ENCODE measurements at regions not wholly inside any gene's neighbourhood (a gene's known extent, or its start where the extent isn't known, plus 50 kb on each side); places are given as distances from the start of the nearest gene placed in this dataset.

GRCh38 chr2:181334158-181334826 is 122.9 kb upstream of the ITGA4 start:
- no peak for DNase-seq (ENCODE audit: low read depth in 3 of 3, low spot score in 1 of 3)

GRCh38 chr2:181340891-181341290 is 116.3 kb upstream of the ITGA4 start:
- DNase-seq (ENCODE audit: low read depth in 3 of 3, low spot score in 1 of 3) = no peak

GRCh38 chr2:181341855-181342600 is 115.2 kb upstream of the ITGA4 start:
- no peak for DNase-seq (ENCODE audit: low read depth in 3 of 3, low spot score in 1 of 3)

GRCh38 chr2:181348107-181348837 is 108.9 kb upstream of the ITGA4 start:
- no peak for DNase-seq (ENCODE audit: low read depth in 3 of 3, low spot score in 1 of 3)

- DNase-seq (ENCODE audit: low read depth in 3 of 3, low spot score in 1 of 3) = no peak
Observed at GRCh38 chr2:181352158-181352557, 105.0 kb upstream of the ITGA4 start.

- no peak for DNase-seq (ENCODE audit: low read depth in 3 of 3, low spot score in 1 of 3)
Observed at GRCh38 chr2:181354626-181355025, 102.6 kb upstream of the ITGA4 start.

GRCh38 chr2:181356526-181357130 is 100.6 kb upstream of the ITGA4 start:
- DNase-seq (ENCODE audit: low read depth in 3 of 3, low spot score in 1 of 3) = no peak

GRCh38 chr2:181357979-181358378 is 99.2 kb upstream of the ITGA4 start:
- DNase-seq (ENCODE audit: low read depth in 3 of 3, low spot score in 1 of 3) = no peak

- DNase-seq (ENCODE audit: low read depth in 3 of 3, low spot score in 1 of 3) = no peak
Observed at GRCh38 chr2:181362561-181362960, 94.6 kb upstream of the ITGA4 start.

- no peak for DNase-seq (ENCODE audit: low read depth in 3 of 3, low spot score in 1 of 3)
Observed at GRCh38 chr2:181363164-181363563, 94.0 kb upstream of the ITGA4 start.

GRCh38 chr2:181364492-181365170 is 92.6 kb upstream of the ITGA4 start:
- no peak for DNase-seq (ENCODE audit: low read depth in 3 of 3, low spot score in 1 of 3)

GRCh38 chr2:181366675-181367175 is 90.5 kb upstream of the ITGA4 start:
- DNase-seq (ENCODE audit: low read depth in 3 of 3, low spot score in 1 of 3) = no peak

- DNase-seq (ENCODE audit: low read depth in 3 of 3, low spot score in 1 of 3) = no peak
Observed at GRCh38 chr2:181367411-181367810, 89.8 kb upstream of the ITGA4 start.

- DNase-seq (ENCODE audit: low read depth in 3 of 3, low spot score in 1 of 3) = no peak
Observed at GRCh38 chr2:181367906-181368435, 89.2 kb upstream of the ITGA4 start.

- no peak for DNase-seq (ENCODE audit: low read depth in 3 of 3, low spot score in 1 of 3)
Observed at GRCh38 chr2:181370126-181370525, 87.1 kb upstream of the ITGA4 start.

GRCh38 chr2:181371195-181371594 is 86.0 kb upstream of the ITGA4 start:
- no peak for DNase-seq (ENCODE audit: low read depth in 3 of 3, low spot score in 1 of 3)

- DNase-seq (ENCODE audit: low read depth in 3 of 3, low spot score in 1 of 3) = no peak
Observed at GRCh38 chr2:181371782-181372645, 85.2 kb upstream of the ITGA4 start.

- DNase-seq (ENCODE audit: low read depth in 3 of 3, low spot score in 1 of 3) = no peak
Observed at GRCh38 chr2:181372646-181373040, 84.5 kb upstream of the ITGA4 start.

GRCh38 chr2:181374781-181375675 is 82.2 kb upstream of the ITGA4 start:
- no peak for DNase-seq (ENCODE audit: low read depth in 3 of 3, low spot score in 1 of 3)

Measured in stimulated activated CD4-positive, alpha-beta T cell treated with anti-CD3 and anti-CD28 coated beads, TNF-alpha, amount 100 ng/mL, for 1 hour (primary cell).